ENCODE measurements at regions not wholly inside any gene's neighbourhood (a gene's known extent, or its start where the extent isn't known, plus 50 kb on each side); places are given as distances from the start of the nearest gene placed in this dataset.

GRCh38 chr6:126111327-126111726 is 125.0 kb downstream of the TRMT11 start:
- Histone ChIP-seq H3K9ac (replicated peaks in 1 of 4; ENCODE audit: extremely low read depth in 1 of 4, low read depth in 3 of 4, low read length in 3 of 4) (no peak overlapping the region), H3K56ac (replicated peaks; ENCODE audit: insufficient read length, low read depth, low read length) (no peak overlapping the region), H3K23ac (ENCODE audit: insufficient read length) (no peak overlapping the region), H2BK120ac (replicated peaks; ENCODE audit: low read depth, low read length) (no peak overlapping the region), H4K91ac (replicated peaks; ENCODE audit: insufficient read length, low read length) (no peak overlapping the region), H3K4me2 (ENCODE audit: insufficient read depth in 1 of 2, low read depth in 2 of 2, low read length in 2 of 2) (no peak overlapping the region), H3K23me2 (ENCODE audit: low read depth, low read length) (no peaks in the 10 kb centered on the region), H3K18ac (ENCODE audit: extremely low read depth, low read length) (no peak overlapping the region), H3K4me3 (ENCODE audit: extremely low read depth in 1 of 4, insufficient read depth in 2 of 4, low read depth in 3 of 4, low read length in 4 of 4) (no peak overlapping the region), H3K9me3 (ENCODE audit: insufficient read depth in 2 of 2, low read depth in 1 of 2, low read length in 1 of 2) (no peaks in the 10 kb centered on the region), H4K8ac (ENCODE audit: extremely low read depth, insufficient read depth, low read length) (no peak overlapping the region), H4K20me1 (replicated peaks in 1 of 2; ENCODE audit: control insufficient read depth in 1 of 2, insufficient read depth in 2 of 2, low read length in 2 of 2) (peaks cover 0 to 1% of the 10 kb centered on the region in 2 experiments), H2BK20ac (ENCODE audit: low read length) (no peak overlapping the region), H3K14ac (ENCODE audit: insufficient read length) (no peak overlapping the region), H3K27me3 (replicated peaks in 1 of 4; ENCODE audit: control insufficient read depth in 3 of 4, extremely low read depth in 1 of 4, insufficient read depth in 3 of 4, low read length in 3 of 4) (no peaks in the 10 kb centered on the region), H2BK15ac (ENCODE audit: low read length) (no peak overlapping the region), H2BK5ac (ENCODE audit: low read depth, low read length) (no peak overlapping the region), H3K79me1 (ENCODE audit: low read depth, low read length) (no peaks in the 10 kb centered on the region), H3K4ac (replicated peaks; ENCODE audit: insufficient read length, low read depth, low read length) (no peak overlapping the region), H2AK5ac (ENCODE audit: low read depth, low read length) (no peak overlapping the region), H4K5ac (ENCODE audit: insufficient read length, low read depth, low read length) (no peak overlapping the region), H2BK12ac (ENCODE audit: low read depth, low read length) (no peak overlapping the region), H3K36me3 (ENCODE audit: control insufficient read depth in 2 of 4, insufficient read depth in 4 of 4, low read length in 3 of 4) (no peaks in the 10 kb centered on the region; a peak in 1 of 8 replicates), H3K4me1 (replicated peaks in 1 of 4; ENCODE audit: control insufficient read depth in 3 of 4, insufficient read depth in 4 of 4, low read length in 3 of 4) (peaks cover 0 to 10% (median 3%) of the 10 kb centered on the region in 4 experiments; a peak in 3 of 7 replicates), H3K79me2 (ENCODE audit: control insufficient read depth in 1 of 2, insufficient read depth in 2 of 2, low read length in 2 of 2) (no peaks in the 10 kb centered on the region), H3K27ac (ENCODE audit: low read depth, low read length) (no peak overlapping the region), H2AFZ (ENCODE audit: low read length) (no peak overlapping the region)
- CTCF ChIA-PET (ENCODE audit: partially characterized antibody): interaction anchor here (0.5 to 1.5 kb wide), 4 partner anchors 11 to 1316 kb away, joined by 3 read pairs; no protein-coding TSS in a partner anchor
- FAIRE-seq (no peak), DNase-seq (ENCODE audit: low read depth in 1 of 2, low spot score in 2 of 2) (no peak)
- WGBS, 2 experiments (ENCODE audit: extremely low coverage in 1 of 2, insufficient coverage in 1 of 2, insufficient read length in 1 of 2, insufficient replicate concordance in 2 of 2, low coverage in 1 of 2, low lambda C conversion rate in 2 of 2, missing lambda C conversion rate in 1 of 2): 92% methylated on average over 2 of the region's 2 CpGs; no CpG with 5 or more reads in 1 of the 2 experiments
- POLR2A ChIA-PET (ENCODE audit: partially characterized antibody): no interaction called here
- TF ChIP-seq SIN3A (conservative IDR thresholded peaks at IDR 0.05 in 1 of 2, IDR thresholded peaks at IDR 0.05 in 1 of 2; ENCODE audit: low read depth in 1 of 2, low read length in 2 of 2) (no peak), RAD21 (IDR thresholded peaks at IDR 0.05 in 1 of 2, conservative IDR thresholded peaks at IDR 0.05 in 1 of 2; ENCODE audit: low read depth in 2 of 2, low read length in 2 of 2) (no peak), POLR2A (IDR thresholded peaks at IDR 0.05; ENCODE audit: control extremely low read depth in 1 of 2, low read depth in 2 of 2, low read length in 2 of 2) (no peak), EGR1 (IDR thresholded peaks at IDR 0.05; ENCODE audit: borderline replicate concordance, low read depth, low read length) (no peak), CHD2 (IDR thresholded peaks at IDR 0.05; ENCODE audit: low read length) (no peak), CHD1 (IDR thresholded peaks at IDR 0.05; ENCODE audit: low read depth, low read length) (no peak), SP1 (IDR thresholded peaks at IDR 0.05; ENCODE audit: low read depth, low read length) (no peak), EZH2 (IDR thresholded peaks at IDR 0.05; ENCODE audit: low read depth, low read length, severe bottlenecking) (no peak), CREB1 (IDR thresholded peaks at IDR 0.05) (no peak), JUN (IDR thresholded peaks at IDR 0.05; ENCODE audit: low read depth, low read length) (no peak), SIX5 (IDR thresholded peaks at IDR 0.05; ENCODE audit: low read depth, low read length) (no peak), POLR2AphosphoS5 (IDR thresholded peaks at IDR 0.05; ENCODE audit: low read depth, low read length) (no peak), CBX8 (IDR thresholded peaks at IDR 0.05; ENCODE audit: borderline replicate concordance, low read depth, low read length) (no peak), ZNF274 (IDR thresholded peaks at IDR 0.05; ENCODE audit: borderline replicate concordance, extremely low read depth, low read length) (no peak), MAFK (IDR thresholded peaks at IDR 0.05; ENCODE audit: low read depth, low read length) (no peak)

Data from H1 (cell line).